Right ventricle myocardium superior (tissue), 1 donor: ENCODE measurements at regions not wholly inside any gene's neighbourhood (a gene's known extent, or its start where the extent isn't known, plus 50 kb on each side); places are given as distances from the start of the nearest gene placed in this dataset.

Experiments
- ATAC-seq: fragments of 200-7000 bp; cut with Tn5 transposase; one replicate; pipeline ENCODE4 v1.9.1; 2020; ENCODE audit warnings: mild to moderate bottlenecking; ENCODE audit not compliant: poor library complexity
- DNase-seq: peaks from one replicate; pipeline ENCODE4 v3.0.0-alpha.2; 2020
- intact Hi-C: fragments of 100-400 bp; cut with DNase I; formaldehyde crosslinking; loops from one replicate; pipeline ENCODE4 v1.11.2; 2022
- donor health status: DM: no; HTN: yes; CAD: no; lungs with severe emphysema.

DNA sequence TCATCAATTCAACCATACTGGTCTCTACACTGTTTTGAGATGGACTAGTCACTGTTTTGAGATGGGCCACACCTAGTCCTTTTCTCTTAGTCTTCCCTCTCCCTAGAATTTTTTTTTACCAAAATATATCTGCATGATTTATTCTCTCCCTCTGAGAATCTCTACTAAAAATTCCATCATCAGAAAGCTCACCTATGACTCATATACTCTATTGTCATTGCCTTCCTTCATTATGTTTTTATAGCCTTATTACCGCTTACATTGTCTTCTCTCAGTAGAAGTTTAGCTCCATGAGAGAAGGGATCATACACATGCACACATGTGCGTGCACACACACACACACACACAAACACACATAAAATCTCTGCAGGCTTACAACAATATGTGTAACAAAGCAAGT is 303.6 kb downstream of the PCDH10 start:
- intact Hi-C loops = no loop called here
- DNase-seq (no peak), ATAC-seq (no peak)

DNA sequence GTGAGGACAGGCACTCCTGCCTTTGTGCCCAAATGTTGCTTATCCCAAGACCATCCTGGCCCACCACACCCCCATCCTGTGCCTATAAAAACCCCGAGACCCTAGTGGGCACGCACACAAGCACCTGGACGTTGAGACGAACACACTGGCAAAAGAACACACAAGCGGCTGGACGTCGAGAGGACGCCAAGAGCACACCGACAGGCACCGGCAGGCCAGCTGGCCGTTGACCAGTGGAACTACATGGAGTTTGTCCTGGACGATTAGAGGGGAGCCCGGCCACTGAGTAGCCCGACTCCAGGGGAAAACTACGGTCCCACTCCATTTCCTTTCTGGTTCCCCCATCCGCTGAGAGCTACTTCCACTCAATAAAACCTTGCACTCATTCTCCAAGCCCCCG is 301.7 kb downstream of the PCDH10 start:
- no peak for DNase-seq
- intact Hi-C loops = no loop called here
- no peak for ATAC-seq

DNA sequence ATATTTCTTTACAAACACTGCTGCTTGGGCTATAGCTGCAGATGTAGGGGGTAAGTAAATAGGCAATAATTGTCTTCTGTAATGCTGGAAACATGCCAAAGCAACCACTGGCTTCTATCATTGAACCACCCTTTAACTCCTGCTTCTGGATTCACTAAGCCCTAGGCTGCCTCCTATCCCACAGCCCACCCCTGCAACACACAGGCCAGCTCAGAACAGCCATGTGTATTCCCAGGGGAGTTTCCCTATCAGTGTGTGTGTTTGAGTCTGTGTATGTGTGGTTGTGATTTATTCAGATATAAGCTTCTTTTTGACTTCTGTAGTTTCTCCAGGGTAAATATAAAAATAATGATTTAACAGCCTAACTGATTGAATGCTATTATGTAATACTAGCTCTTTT is 291.3 kb downstream of the PCDH10 start:
- ATAC-seq = no peak

DNA sequence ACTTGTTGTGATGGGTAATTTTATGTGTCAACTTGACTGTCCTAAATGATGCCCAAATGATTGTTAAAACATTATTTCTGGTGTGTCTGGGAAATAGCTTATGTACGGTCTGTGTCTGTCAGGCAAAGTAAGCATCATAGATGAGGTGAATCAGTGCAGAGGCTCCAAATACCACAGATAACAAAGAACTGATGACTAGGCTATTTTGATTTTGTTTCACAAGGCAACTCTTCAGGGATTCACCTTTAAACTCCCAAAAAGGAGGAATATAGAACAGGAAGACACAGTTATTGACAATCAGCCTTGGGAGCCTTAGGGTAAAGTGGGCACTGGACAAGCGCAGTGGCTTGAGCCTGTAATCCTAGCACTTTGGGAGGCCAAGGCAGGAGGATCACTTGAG is 290.7 kb downstream of the PCDH10 start:
- ATAC-seq = no peak
- DNase-seq = no peak
- intact Hi-C loops = no loop called here

More for the DNA sequence above, 291.3 kb downstream of the PCDH10 start:
- DNase-seq = no peak
- intact Hi-C loops = no loop called here

DNA sequence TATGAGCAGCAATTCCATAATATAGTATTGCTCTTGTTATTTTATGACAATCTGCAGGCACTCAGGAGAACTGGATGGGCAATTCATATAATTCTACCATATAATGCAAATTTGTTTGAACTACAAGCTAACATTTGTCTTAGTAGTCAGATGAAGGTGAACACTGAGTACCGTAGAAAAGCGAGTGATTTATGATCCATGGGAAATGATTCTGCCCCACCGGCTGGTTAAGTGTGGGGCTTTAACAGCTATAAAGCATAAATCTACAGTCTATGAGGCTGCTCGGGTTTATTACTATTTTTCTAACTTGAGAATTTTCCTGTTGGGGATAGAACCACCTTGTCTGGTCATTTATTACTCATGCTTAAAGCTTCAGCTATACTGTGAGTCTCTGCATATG is 275.5 kb downstream of the PCDH10 start:
- ATAC-seq (no peak), DNase-seq (no peak)
- intact Hi-C loops = no loop called here

DNA sequence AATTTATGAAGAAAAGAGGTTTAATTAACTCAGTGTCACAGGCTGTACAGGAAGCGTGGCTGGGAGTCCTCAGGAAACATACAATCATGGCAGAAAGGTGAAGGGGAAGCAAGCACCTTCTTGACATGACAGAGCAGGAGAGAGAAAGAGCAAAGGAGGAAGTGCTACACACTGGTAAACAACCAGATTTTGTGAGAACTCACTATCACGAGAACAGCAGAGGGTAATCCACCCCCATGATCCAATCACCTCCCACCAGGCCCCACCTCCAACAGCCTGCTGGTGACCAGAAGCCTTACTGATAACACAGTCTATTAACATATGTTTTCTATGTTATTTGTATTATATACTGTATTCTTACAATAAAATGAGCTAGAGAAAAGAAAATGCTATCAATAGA is 254.8 kb downstream of the PCDH10 start:
- intact Hi-C loops = no loop called here
- ATAC-seq = no peak
- no peak for DNase-seq

DNA sequence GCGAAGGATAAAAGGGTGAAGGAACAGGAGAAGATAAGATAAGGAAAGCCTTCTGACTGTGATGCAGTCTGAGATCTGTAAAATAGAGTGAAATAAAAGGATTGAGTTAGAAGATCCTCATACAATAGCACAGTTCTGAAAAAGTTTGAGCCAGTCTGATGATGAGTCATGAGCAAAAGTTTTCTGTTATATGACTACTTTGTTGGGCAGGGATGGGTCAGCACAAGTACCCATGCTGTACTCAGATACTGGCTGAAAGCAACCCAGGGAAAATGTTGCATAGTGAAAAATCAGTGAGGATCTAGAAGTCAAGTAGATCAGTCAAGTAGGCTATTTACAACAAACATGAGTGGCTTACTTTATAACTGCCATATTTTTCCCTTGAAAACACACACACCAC is 253.5 kb downstream of the PCDH10 start:
- DNase-seq = no peak
- intact Hi-C loops = no loop called here
- ATAC-seq = no peak

DNA sequence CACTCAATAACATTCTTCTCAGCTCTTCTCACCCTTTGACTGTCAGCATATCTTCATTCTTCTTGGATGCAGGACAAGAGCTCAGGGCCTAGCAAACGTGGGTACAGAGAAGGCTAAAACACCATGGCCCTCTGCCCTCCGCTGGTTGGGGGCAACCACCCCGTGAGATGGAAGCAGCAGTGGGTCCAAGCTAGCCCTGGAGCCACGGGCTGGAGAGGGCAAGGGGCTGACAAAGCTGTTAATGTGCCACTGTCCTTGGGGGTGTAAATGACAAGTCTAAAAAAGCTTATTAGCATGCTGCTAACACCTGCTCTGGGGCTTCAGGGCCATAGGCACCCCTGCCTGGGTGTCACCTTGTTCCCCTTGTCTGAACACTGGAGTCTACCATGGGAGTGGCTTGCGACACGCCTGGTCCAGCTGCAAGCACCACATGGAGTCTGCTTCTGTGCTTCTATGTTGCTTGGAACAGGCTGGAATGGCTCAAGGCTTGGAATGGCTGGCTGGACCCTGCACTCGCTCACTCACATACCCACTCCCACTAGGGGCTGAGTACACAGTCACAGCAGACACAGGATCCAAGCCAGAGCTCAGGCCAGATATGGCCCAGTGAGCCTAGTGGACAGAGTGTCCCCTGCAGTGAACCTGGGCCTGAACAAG is 246.0 kb downstream of the PCDH10 start:
- intact Hi-C loops = no loop called here
- DNase-seq (no peak), ATAC-seq (no peak)

DNA sequence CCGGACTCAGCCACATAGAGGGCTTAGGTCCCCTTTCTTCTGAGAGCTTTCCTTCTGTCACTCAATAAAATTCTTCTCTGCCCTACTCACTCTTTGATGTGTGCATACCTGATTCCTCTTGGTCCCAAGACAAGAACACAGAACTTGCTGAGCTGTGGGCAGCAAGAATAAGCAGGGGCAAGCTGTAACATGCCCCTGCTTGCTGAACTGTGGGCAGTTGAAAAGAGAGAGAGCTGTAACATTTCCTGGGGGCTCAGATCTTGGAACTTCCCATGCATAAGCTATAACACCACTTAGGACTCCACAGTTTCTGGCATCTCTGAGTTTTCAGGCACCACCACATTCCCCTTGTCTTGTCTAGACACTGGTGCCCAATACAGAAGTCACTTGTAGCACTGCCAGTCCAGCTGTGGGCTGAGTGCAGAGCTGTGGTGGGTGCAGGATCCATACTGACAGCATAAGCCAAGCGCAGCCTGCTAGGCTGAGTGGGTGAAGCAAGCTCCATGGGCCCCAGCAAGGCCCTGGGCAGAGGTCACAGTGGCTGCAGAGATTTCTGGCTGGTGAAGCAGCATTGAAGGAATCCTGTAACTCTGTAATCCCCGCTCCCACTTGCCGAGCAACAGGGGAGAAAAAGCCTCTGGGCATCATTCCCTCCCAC is 241.2 kb downstream of the PCDH10 start:
- DNase-seq (no peak), ATAC-seq (no peak)

DNA sequence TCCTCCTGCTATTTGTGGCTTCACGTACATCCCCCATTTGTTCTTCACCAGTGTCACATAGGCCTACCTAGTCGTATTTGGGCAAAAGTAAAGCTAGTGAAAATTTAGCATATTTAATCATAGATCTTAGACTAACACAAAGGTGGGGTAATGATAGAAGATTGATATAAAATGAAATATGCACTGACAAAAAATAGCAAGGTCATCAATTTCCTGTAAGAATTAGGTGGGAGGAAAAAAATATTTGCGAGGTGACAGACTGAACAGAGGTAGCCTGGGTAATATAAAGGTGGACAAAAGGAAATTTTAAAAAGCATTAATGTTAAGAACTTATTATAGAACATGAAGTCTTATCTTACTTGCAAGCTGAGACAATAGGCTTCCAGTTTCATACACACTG is 239.9 kb downstream of the PCDH10 start:
- ATAC-seq = no peak
- no peak for DNase-seq
- intact Hi-C loops = no loop called here

More for the DNA sequence above, 241.2 kb downstream of the PCDH10 start:
- intact Hi-C loops = no loop called here

DNA sequence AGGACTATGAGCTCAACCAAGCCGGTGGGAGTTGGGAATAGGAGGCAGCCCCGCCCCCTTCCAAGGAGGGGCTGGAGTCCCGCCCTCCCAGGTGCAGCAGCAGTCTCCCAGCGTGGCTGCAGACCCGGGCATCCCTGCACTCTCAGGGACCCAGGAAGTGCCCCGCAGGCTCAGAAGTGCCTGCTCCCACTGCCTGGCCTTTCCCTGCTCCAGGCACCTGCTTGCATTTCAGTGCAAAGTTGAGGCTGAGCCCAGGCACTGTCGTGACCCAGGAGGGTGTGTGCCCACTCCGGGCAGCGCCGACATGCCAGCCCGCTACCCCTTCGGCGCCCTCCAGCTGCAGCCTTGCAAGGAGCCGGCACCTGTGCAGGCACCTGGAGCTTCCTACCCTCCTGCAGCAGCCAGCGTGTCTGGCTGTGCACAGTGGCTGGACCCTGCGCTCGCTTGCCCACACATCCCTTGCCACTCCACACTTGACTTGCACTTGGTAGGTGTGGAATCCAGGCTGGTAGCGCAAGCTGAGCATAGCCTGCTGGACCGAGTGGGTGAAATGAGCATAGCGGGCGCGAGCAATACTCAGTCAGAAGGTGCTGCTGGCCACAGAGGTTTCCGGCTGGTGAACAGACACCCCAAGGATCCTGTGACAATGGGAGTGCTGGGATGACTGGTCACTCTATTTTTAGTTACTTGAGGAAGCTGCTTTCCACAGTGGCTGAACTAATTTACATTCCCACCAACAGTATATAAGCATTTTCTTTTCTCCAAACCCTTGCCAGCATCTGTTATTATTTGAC is 236.3 kb downstream of the PCDH10 start:
- DNase-seq (no peak), ATAC-seq (no peak)
- intact Hi-C loops = no loop called here

DNA sequence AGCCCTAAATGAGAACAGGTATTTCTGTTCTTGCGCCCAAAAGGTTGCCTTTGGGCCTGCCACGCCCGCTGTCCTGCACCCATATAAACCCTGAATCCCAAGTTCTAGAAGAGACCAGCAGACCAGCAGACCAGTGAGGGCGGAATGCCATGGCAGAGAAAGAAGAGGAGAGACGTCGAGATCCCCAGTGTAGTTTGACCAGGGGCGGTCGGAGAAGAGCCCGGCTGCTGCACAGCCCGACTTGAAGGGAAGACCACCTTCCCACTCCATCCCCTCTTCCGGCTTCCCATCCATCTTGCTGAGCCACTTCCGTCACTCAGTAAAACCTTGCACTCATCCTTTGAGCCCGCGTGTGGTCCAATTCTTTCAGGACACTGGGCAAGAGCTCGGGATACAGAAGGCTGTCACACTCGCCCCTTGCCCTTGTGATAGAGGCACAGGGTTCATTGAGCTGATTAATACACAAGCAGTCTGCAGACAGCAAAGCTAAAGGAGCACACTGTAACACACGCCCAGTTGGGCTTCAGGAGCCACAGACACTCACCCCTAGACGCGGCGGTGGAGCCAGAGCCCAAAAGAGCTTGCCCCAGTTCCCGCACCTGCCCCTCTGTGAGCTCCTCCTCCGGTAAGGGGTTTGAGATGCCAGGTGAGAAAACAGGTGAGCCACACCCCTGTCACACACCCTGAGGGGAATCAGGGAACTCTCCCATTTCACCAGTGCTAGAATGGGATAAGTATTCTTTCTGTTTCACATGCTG is 230.8 kb downstream of the PCDH10 start:
- intact Hi-C loops = no loop called here
- no peak for ATAC-seq
- no peak for DNase-seq

DNA sequence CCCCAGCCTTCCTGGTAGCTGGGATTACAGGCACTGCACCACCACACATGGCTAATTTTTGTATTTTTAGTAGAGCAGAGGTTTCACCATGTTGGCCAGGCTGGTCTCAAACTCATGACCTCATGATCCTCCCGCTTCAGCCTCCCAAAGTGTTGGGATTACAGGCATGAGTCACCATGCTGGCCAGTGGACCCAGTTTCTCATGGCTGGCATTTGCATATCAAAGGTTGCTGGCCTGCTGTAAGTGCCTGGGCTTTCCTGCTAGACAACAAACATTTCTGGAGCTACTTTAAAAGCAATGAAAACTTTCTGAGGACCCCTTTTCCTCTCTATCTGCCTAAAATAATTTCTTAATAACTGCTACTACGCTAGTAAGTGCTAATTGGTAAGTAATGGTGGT is 228.2 kb downstream of the PCDH10 start:
- intact Hi-C loops = no loop called here
- no peak for ATAC-seq

DNA sequence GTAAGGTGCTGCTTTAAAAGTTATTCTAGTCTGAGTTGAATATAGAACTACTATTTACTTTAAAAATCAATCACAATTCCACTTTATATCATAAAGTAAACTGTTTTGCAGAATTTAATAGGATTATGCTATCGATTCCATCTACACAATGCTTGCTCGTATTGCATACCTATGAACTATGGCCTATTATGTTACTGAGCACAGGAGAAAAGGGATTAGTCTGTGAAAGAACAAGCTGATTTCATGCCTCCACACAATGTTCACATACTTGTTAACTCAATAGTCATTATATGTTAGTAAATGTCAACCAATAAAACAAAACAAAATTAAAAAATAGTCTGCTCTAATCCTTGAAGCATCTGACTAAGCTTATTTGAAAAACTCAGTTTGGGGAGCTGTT is 223.6 kb downstream of the PCDH10 start:
- ATAC-seq (no peak), DNase-seq (no peak)
- intact Hi-C loops = no loop called here

More for the DNA sequence above, 228.2 kb downstream of the PCDH10 start:
- no peak for DNase-seq

DNA sequence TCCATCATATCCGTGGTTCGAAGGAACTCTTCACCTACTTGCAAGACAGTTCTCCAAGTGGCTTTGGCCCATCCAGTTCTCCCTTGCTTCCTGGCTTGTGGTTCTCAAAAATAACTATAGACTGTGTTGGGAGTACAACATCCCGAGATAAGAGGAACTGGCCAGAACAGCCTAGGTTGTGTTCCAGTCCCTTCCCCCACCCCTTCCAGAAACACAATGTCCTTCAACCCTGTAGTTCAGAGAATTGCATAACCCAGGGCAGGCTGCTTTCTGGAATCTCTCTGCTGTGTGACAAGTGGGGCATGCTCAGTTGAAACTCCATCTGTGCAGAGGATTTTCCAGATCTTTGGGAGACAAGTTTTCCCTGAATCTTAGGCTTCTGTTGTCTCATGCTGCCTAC is 206.5 kb downstream of the PCDH10 start:
- ATAC-seq (no peak), DNase-seq (no peak)
- intact Hi-C loops = no loop called here

DNA sequence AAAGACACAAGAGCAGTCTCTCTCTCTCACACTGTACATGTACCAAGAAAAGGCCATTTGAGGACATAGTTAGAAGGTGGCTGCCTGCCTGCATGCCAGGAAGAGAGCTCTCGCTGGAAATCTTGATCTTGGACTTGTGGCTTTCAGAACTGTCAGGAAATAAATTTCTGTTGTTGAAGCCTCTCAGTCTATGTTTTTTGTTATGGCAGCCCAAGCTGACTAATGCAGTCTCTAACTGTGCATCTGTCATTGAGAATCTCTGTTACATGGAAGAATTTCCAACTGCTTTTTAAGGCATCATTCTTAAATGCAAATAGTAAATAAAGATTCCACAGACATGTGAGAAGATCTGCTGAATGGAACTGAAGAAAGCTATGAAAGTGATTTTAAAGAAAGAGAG is 198.3 kb downstream of the PCDH10 start:
- intact Hi-C loops = no loop called here
- DNase-seq (no peak), ATAC-seq (no peak)

DNA sequence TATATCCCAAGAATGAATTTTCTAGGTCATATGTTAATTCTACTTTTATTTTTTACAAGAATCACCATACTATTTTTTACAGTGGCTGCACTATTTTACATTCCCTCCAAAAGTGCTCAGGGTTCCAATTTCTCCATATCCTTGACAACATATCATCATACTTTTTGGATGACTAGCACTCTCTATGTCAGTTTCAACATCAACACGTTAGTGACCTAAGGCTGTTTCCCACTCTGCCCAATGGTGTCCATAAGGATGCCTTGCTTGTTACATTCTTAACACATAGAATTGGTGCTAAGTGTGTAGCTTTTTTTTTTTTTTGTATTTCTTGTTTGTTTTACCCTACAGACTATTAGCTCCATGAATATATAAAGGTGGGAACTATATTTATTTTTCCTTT is 175.4 kb downstream of the PCDH10 start:
- intact Hi-C loops = no loop called here
- ATAC-seq (no peak), DNase-seq (no peak)

DNA sequence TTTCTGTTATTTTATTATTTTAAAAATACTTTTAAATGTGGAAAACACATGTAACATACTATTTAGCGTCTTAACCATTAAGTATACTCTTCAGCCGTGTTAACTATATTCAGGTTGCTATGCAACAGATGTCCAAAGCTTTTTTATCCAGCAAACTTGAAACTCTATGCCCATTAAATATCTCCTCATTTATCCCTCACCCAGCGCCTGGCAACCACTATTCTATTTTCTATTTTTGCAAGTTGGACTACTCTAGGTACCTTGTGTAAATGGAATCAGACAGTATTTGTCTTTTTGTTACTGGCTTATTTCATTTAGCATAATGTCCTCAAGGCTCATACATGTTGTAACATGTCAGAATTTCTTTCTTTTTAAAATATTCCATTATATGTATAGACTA is 174.6 kb downstream of the PCDH10 start:
- DNase-seq (no peak), ATAC-seq (no peak)
- intact Hi-C loops = no loop called here

DNA sequence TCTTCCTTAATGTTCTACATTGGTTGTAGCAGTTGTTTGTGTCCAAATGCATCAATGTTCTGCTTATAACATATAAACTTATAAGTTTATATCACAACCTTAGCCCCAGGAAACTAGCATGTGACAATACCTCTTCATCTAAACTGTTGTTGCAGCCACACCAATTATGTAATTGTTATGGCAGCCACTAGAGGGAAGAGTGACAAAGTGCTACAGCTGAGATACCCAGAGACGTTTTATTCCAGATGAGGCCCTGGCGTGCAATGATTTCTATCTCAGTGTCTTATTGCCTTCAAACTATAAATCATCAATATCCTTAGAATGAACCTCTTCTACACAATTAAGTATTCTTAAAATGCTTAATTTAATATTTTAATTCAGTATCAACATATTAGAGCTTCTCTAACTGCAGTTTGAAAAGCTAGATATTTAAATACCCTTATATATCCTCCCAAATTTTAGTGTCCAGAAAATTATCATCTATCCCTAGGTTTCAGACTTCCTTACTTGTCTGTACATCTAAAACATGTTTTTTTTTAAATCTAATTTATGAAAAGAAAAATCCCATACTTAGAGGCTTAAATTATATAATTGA is 171.6 kb downstream of the PCDH10 start:
- ATAC-seq (no peak), DNase-seq (no peak)
- intact Hi-C loops = no loop called here
